K562 (cell line): ENCODE measurements at regions not wholly inside any gene's neighbourhood (a gene's known extent, or its start where the extent isn't known, plus 50 kb on each side); places are given as distances from the start of the nearest gene placed in this dataset.

Experiments
- ATAC-seq: fragments of 200-7000 bp; cut with Tn5 transposase; 3 replicates; pipeline ENCODE4 v1.9.1; 2020; ENCODE audit warnings: moderate library complexity
- BruUV-seq: library from RNA; stranded (reverse); fragments of 400-500 nt; replicated peaks from 2 replicates; lab custom pipeline; 2021; lab: Mats Ljungman, UMichigan
- CTCF ChIA-PET: fragments of 300-600 bp; formaldehyde crosslinking; extraction: SDS; loops from one replicate; lab custom pipeline; 2021; ENCODE audit warnings: low intra/inter-chr PET ratio; lab: Yijun Ruan, JAX
- POLR2A ChIA-PET: fragments of 300-600, 350-650 bp; sonication (Branson Sonifier 250); formaldehyde crosslinking; extraction: SDS; loops from one replicate; lab custom pipeline; 2021; ENCODE audit warnings: antibody characterized with exemption, inconsistent platforms; lab: Yijun Ruan, JAX
- DNase-seq, 4 experiments: peaks; one replicate each; pipeline versions ENCODE4 v3.0.0 to v3.0.0-alpha.2; 2011 to 2018; ENCODE audit warnings: low spot score in 3 of 4, mixed read lengths in 3 of 4; ENCODE audit errors: extremely low read depth in 1 of 4
- FAIRE-seq: peaks from 2 replicates; lab custom pipeline; 2011; peaks lifted over from hg19 to GRCh38; lab: Jason Lieb, UNC
- H2AFZ ChIP-seq: 2 replicates; pipeline ENCODE4 v1.6.0; 2011; ENCODE audit warnings: low read depth, low read length, control low read depth, inconsistent platforms
- H3K27ac ChIP-seq: fragments of 200-600 bp; 3 replicates; pipeline ENCODE4 v1.8.0; 2011; ENCODE audit warnings: low read depth, mild to moderate bottlenecking, control low read depth, inconsistent platforms, low read length, moderate library complexity, mixed read lengths; ENCODE audit errors: extremely low read depth
- H3K27me3 ChIP-seq, 2 experiments: fragments of 300-600 bp in 1 of 2; 2 replicates in 1 of 2; 3 replicates in 1 of 2; pipeline versions ENCODE4 v1.6.0 to v1.8.0; 2011; ENCODE audit warnings: inconsistent platforms in 2 of 2, low read length in 2 of 2, mild to moderate bottlenecking in 1 of 2, mixed read lengths in 1 of 2, moderate library complexity in 1 of 2; ENCODE audit not compliant: control insufficient read depth in 2 of 2, insufficient read depth in 2 of 2
- H3K36me3 ChIP-seq: fragments of 300-600 bp; 3 replicates; pipeline ENCODE4 v1.8.0; 2011; ENCODE audit warnings: mild to moderate bottlenecking, low read length, inconsistent platforms; ENCODE audit not compliant: control insufficient read depth, insufficient read depth
- H3K4me1 ChIP-seq, 2 experiments: fragments of 200-600 bp in 1 of 2; replicated peaks in 1 of 2; 2 replicates in 1 of 2; 3 replicates in 1 of 2; pipeline versions ENCODE4 v1.5.1 to v1.8.0; 2011; ENCODE audit warnings: inconsistent platforms in 2 of 2, low read length in 2 of 2, mild to moderate bottlenecking in 1 of 2, mixed read lengths in 1 of 2, moderate library complexity in 1 of 2; ENCODE audit not compliant: control insufficient read depth in 2 of 2, insufficient read depth in 2 of 2
- H3K4me2 ChIP-seq: 2 replicates; pipeline ENCODE4 v1.6.1; 2011; ENCODE audit warnings: low read length, control low read depth, inconsistent platforms, mixed read lengths; ENCODE audit not compliant: insufficient read depth
- H3K4me3 ChIP-seq: fragments of 200-600 bp; sonication (generic), shearing (Covaris generic); 2 replicates; pipeline ENCODE4 v1.5.1; 2016; ENCODE audit warnings: control low read depth, inconsistent platforms
- H3K79me2 ChIP-seq: fragments of 200-600 bp; 3 replicates; pipeline ENCODE4 v1.8.0; 2011; ENCODE audit warnings: low read length, inconsistent platforms; ENCODE audit not compliant: control insufficient read depth, insufficient read depth
- H3K9ac ChIP-seq, 2 experiments: 2 replicates each; pipeline versions ENCODE4 v1.6.0 to v1.6.1; 2011; ENCODE audit warnings: low read depth in 2 of 2, low read length in 2 of 2, control low read depth in 1 of 2, inconsistent platforms in 1 of 2, mild to moderate bottlenecking in 1 of 2, mixed read lengths in 1 of 2; ENCODE audit not compliant: insufficient read depth in 1 of 2
- H3K9me1 ChIP-seq: one replicate; pipeline ENCODE4 v1.6.0; 2011; ENCODE audit warnings: inconsistent platforms, mild to moderate bottlenecking, low read length, moderate library complexity; ENCODE audit not compliant: control insufficient read depth, insufficient read depth
- H3K9me3 ChIP-seq: replicated peaks from 2 replicates; pipeline ENCODE4 v1.5.1; 2011; ENCODE audit warnings: low read depth, low read length, inconsistent platforms; ENCODE audit not compliant: control insufficient read depth, insufficient read depth
- H4K20me1 ChIP-seq: replicated peaks from 2 replicates; pipeline ENCODE4 v1.6.1; 2011; ENCODE audit warnings: low read length, inconsistent platforms, mixed read lengths; ENCODE audit not compliant: control insufficient read depth, insufficient read depth
- EWSR1 ChIP-seq: fragments of 450-650 bp; IDR thresholded peaks from 2 replicates; pipeline ENCODE4 v1.6.1; 2018; ENCODE audit warnings: borderline replicate concordance, mild to moderate bottlenecking, low read depth, moderate library complexity; ENCODE audit not compliant: partially characterized antibody
- HNRNPUL1 ChIP-seq: fragments of 200-400 bp; formaldehyde crosslinking; IDR thresholded peaks from 2 replicates; pipeline ENCODE4 v1.6.1; 2017; ENCODE audit warnings: low read length
- IRF1 ChIP-seq: sonication (generic); formaldehyde crosslinking; IDR thresholded peaks from 2 replicates; pipeline ENCODE4 v1.8.0; 2022; ENCODE audit warnings: missing genetic modification reagents, mild to moderate bottlenecking, borderline replicate concordance
- MBD2 ChIP-seq: sonication (generic); IDR thresholded peaks from 2 replicates; pipeline ENCODE4 v1.6.1; 2016; ENCODE audit warnings: low read depth, borderline replicate concordance
- PCBP2 ChIP-seq: fragments of 200-400 bp; formaldehyde crosslinking; IDR thresholded peaks from 2 replicates; pipeline ENCODE4 v1.6.1; 2018; ENCODE audit warnings: low read length, low read depth, mild to moderate bottlenecking, moderate library complexity; ENCODE audit not compliant: poor library complexity, severe bottlenecking
- PKNOX1 ChIP-seq: fragments of 450-650 bp; IDR thresholded peaks from 2 replicates; pipeline ENCODE4 v1.6.1; 2016
- POLR2H ChIP-seq: IDR thresholded peaks from 2 replicates; pipeline ENCODE4 v1.6.1; 2016; ENCODE audit warnings: missing genetic modification characterization, low read depth, mild to moderate bottlenecking, control low read depth, missing compliant biosample characterization, moderate library complexity
- RAD21 ChIP-seq, 2 experiments: fragments of 250-450 bp in 1 of 2; fragments of 450-650 bp in 1 of 2; sonication (Bioruptor Pico) in 1 of 2; formaldehyde crosslinking in 1 of 2; IDR thresholded peaks in 1 of 2; conservative IDR thresholded peaks in 1 of 2; 2 replicates each; pipeline versions ENCODE4 v1.4.0 to v1.8.0; 2020 to 2022; ENCODE audit warnings: mild to moderate bottlenecking in 2 of 2, moderate library complexity in 1 of 2
- SMC3 ChIP-seq: conservative IDR thresholded peaks from 2 replicates; pipeline ENCODE4 v1.6.1; 2011; ENCODE audit warnings: low read depth, low read length, improper control_type of control experiment; ENCODE audit not compliant: insufficient read depth
- SREBF1 ChIP-seq: fragments of 150-350 bp; IDR thresholded peaks from 2 replicates; pipeline ENCODE4 v1.6.1; 2014; ENCODE audit warnings: antibody characterized with exemption, low read depth, low read length, borderline replicate concordance
- ZFP30 ChIP-seq: fragments of 250-450 bp; sonication (Bioruptor Pico); IDR thresholded peaks from 2 replicates; pipeline ENCODE4 v1.8.0; 2022; ENCODE audit warnings: moderate library complexity, mild to moderate bottlenecking, inconsistent platforms, borderline replicate concordance
- WGBS: fragments of 100-300 bp; shearing (Covaris generic); methylation state at CpG from one replicate; pipeline ENCODE4 v1.1.6; 2016; ENCODE audit warnings: low coverage, mixed read lengths; ENCODE audit not compliant: insufficient coverage; ENCODE audit errors: missing lambda C conversion rate; 5-methylcytosine and 5-hydroxymethylcytosine counted together
- in situ Hi-C: fragments of 300-500 bp; cut with MboI; formaldehyde crosslinking; loops from 4 replicates; pipeline ENCODE4 v1.15.0; 2018; ENCODE audit warnings: inconsistent platforms, mixed read lengths
- intact Hi-C: fragments of 100-400 bp; cut with micrococcal nuclease; formaldehyde crosslinking; loops from 2 replicates; pipeline ENCODE4 v1.14.2; 2022

GRCh38 chr13:62327367-62327766, 911.7 kb upstream of the PCDH20 start:
- Histone ChIP-seq H3K4me2 (no peak overlapping the region), H3K79me2 (no peaks in the 10 kb centered on the region), H3K9me3 (no peaks in the 10 kb centered on the region), H3K27ac (no peak overlapping the region), H3K27me3 (no peaks in the 10 kb centered on the region), H3K36me3 (no peaks in the 10 kb centered on the region), H3K4me3 (no peak overlapping the region), H3K9me1 (no peaks in the 10 kb centered on the region), H3K4me1 (no peaks in the 10 kb centered on the region), H3K9ac (no peak overlapping the region), H2AFZ (no peak overlapping the region), H4K20me1 (no peaks in the 10 kb centered on the region)
- in situ Hi-C loops (no loop called here), intact Hi-C loops (no loop called here)
- ATAC-seq (no peak), FAIRE-seq (no peak), DNase-seq (no peak)
- ChIA-PET CTCF (no interaction called here), POLR2A (no interaction called here)
- TF ChIP-seq ZFP30 (CRISPR knock-in tag) = no peak
- no peak for TF ChIP-seq PKNOX1
- TF ChIP-seq SMC3 = no peak
- 0% methylated on average over 3 of the region's 3 CpGs for WGBS
- BruUV-seq = no TSS peak

- no TSS peak for BruUV-seq
- POLR2A ChIA-PET = no interaction called here
- FAIRE-seq = no peak
- no peak for TF ChIP-seq SREBF1
- no peak for TF ChIP-seq POLR2H (tag)
- TF ChIP-seq IRF1 (CRISPR knock-in tag) = no peak
- no peak for TF ChIP-seq RAD21 (CRISPR knock-in tag; conservative IDR thresholded peaks at IDR 0.05 in 1 of 2, IDR thresholded peaks at IDR 0.05 in 1 of 2)
- TF ChIP-seq PCBP2 = no peak
- no peak for TF ChIP-seq HNRNPUL1
- no peak for TF ChIP-seq MBD2
- TF ChIP-seq EWSR1 = no peak
These were observed 909.2 kb upstream of the PCDH20 start for GRCh38 chr13:62324842-62325241.

More at GRCh38 chr13:62324842-62325241, 909.2 kb upstream of the PCDH20 start:
- WGBS = 0% methylated on average over 1 of the region's 1 CpG
- H2AFZ ChIP-seq = no peak overlapping the region
- no peak overlapping the region for H3K4me2 ChIP-seq
- in situ Hi-C loops (no loop called here), intact Hi-C loops (no loop called here)
- no peaks in the 10 kb centered on the region for H4K20me1 ChIP-seq
- H3K9ac ChIP-seq = no peak overlapping the region
- no peaks in the 10 kb centered on the region for H3K27me3 ChIP-seq
- ATAC-seq (no peak), DNase-seq (no peak)
- no peak overlapping the region for H3K27ac ChIP-seq
- H3K9me3 ChIP-seq = no peaks in the 10 kb centered on the region
- no peaks in the 10 kb centered on the region for H3K36me3 ChIP-seq
- no peaks in the 10 kb centered on the region for H3K4me1 ChIP-seq
- no peak overlapping the region for H3K4me3 ChIP-seq
- CTCF ChIA-PET = no interaction called here
- H3K79me2 ChIP-seq = no peaks in the 10 kb centered on the region
- H3K9me1 ChIP-seq = no peaks in the 10 kb centered on the region
